OCI-LY1 (cell line): ENCODE measurements at regions not wholly inside any gene's neighbourhood (a gene's known extent, or its start where the extent isn't known, plus 50 kb on each side); places are given as distances from the start of the nearest gene placed in this dataset.

Source experiments
- CTCF ChIP-seq: fragments of 200-600 bp; sonication (generic), shearing (Covaris generic); IDR thresholded peaks from 2 replicates; pipeline ENCODE4 v1.5.1; 2017; ENCODE audit warnings: mild to moderate bottlenecking, antibody characterized with exemption, low read length, moderate library complexity, mixed read lengths
- EZH2 ChIP-seq: fragments of 200-600 bp; sonication (generic), shearing (Covaris generic); IDR thresholded peaks from 2 replicates; pipeline ENCODE4 v1.8.0; 2017; ENCODE audit warnings: borderline replicate concordance, mixed run types, mild to moderate bottlenecking, antibody characterized with exemption, low read length, moderate library complexity, mixed read lengths

- TF ChIP-seq CTCF (no peak), EZH2 (no peak)
These were observed 244.0 kb upstream of the TPM1 start for GRCh38 chr15:62798536-62798935.
